ENCODE measurements at regions not wholly inside any gene's neighbourhood (a gene's known extent, or its start where the extent isn't known, plus 50 kb on each side); places are given as distances from the start of the nearest gene placed in this dataset.

DNA sequence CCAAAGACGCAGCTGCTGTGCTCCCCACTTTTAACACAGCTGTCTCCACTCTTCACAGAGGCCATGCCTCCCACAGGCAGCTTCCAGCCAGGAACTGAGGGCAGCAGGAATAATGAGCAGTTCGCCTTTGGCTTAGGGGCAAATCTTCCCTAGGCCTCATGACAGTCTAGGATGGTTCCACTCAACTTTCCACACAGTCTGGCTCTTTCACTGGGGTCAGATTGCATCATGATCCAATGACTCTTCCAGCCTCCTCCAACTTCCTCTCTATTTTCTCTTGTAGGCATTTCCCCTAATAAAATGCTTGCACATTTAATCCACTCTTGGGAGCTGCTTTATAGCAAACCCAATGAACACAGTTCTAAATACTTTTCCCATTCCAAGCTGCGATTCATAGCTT lies 271.6 kb upstream of the ATP2B1 start:
- in situ Hi-C loops (cut with HindIII; ENCODE audit: low sequenced_read_pairs): no loop called here
- no peak for DNase-seq (ENCODE audit: low spot score)

DNA sequence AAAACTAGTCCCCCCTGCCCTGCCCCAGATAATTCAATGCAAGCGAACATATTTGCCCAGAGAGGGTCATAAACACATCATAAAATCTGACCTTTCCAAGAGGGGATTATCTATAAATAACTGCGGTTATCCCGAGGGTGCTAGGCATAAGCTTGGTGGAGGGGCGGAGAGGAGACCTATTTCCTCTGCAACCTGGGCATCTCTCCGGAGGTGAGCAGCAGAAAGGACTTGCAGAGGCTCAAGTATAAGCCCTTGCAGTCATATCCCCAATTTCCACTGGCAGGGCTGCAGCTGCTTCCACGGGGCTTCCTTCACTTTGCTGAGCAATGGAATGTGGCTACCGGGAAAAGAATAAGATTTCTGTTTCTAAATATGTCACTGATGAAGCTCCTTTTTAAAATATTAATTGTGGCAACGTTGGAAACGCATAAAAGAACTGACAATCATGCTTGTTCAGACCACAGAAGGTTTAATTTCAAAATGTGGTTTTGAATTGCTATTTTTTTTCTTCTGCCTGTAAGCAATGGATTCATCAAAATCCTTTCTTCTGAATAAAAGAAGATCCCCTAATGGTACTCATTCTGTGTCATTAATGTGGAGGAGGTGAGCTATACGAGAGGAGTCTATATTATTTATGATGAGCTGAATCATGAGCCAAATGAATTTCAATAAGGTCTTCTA lies 268.9 kb upstream of the ATP2B1 start:
- in situ Hi-C loops (cut with HindIII; ENCODE audit: low sequenced_read_pairs): no loop called here
- no peak for DNase-seq (ENCODE audit: low spot score)

DNA sequence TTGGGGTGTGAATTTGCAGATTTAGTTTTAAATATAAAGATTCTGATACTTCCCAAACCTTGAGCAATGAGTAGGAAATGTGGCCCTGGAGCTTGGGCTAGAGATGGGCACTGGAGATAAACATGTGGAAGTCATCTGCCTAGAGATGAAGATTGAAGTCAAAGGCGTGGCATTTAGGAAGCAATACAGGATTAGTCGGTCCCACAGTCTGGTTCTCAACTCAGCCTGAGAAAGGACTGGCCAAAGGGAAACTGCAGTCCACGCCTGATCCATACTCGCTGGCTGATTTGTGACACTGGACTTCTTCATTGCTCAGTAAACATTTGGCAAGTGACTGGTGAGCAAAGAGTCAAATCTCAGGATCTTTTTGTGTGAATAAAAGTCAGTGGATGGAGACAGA lies 268.2 kb upstream of the ATP2B1 start:
- in situ Hi-C loops (cut with HindIII; ENCODE audit: low sequenced_read_pairs): no loop called here
- DNase-seq (ENCODE audit: low spot score): no peak

DNA sequence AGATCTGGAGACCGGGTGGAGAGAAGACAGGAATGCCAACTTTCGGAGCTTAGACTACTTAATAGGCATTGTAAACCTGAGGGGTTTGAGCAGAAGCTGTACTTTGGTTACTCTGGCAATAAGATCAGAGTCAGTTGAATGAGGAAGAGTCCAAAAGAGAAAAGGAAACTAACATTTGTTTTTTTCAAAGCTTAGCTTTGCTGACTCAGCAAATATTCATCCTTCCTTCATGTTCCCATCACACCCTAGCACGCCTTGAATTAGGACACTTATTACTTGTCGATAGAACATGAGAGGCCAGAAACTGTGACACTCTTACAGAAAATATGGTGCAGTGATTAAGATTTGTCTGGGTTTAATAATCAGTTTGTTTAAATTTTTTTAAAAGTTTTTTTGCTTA lies 266.9 kb upstream of the ATP2B1 start:
- DNase-seq (ENCODE audit: low spot score): no peak
- in situ Hi-C loops (cut with HindIII; ENCODE audit: low sequenced_read_pairs): no loop called here

DNA sequence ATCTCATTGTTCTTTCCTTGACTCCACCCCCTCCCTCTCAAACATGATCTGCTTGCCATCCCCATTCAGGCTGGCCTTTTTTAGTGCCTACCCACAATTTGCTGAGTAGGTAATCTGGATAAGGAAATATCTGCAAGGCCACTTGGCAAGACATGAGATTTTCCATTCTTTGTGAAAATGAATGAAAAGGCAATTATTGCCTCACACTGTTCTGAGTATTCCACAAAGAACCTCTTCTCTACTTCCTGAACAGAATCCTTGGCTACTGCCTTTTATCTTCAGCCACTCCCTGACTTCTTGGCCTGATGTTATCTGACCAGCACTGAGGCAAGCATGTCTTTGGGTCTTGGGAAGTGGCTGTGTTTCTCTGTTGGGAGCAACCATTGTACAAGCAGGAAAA lies 263.2 kb upstream of the ATP2B1 start:
- in situ Hi-C loops (cut with HindIII; ENCODE audit: low sequenced_read_pairs): no loop called here
- DNase-seq (ENCODE audit: low spot score): no peak

DNA sequence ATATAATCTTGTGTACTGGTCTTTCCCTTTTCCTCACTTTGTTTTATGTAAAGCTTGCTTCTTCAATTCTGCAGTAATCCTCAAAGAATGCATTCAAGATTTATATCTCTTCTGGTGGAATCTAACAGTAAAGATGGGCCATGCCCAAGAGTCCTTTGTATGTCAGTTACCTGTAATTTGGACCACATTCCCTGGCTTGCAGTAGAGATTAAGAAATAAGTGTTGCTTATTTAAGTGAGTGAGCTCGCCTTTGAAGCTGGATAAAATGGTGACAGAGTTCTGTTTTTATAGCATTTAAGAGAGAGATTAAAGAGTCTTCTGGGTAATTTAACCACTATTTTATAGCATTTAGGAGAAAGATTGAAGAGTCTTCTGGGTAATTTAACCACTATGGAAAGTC lies 262.1 kb upstream of the ATP2B1 start:
- in situ Hi-C loops (cut with HindIII; ENCODE audit: low sequenced_read_pairs): no loop called here
- no peak for DNase-seq (ENCODE audit: low spot score)

DNA sequence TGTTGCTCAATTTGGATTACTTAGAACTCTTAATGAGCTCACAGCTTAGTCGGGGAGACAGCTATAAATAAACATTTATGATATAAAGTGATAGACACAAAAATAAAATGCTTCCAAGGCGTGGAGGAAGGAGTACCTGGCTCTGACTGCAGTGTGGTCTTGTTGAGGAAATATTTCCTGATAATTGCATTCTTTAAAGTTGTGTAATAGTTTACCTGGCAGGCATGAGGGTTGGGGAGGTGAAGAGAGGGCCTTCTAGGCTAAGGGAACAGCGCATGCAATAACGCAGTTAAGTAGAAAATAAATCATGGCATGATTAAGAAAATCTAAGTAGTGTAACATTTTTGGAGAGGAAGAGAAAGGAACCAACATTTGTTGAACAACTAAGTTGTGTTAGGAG lies 260.5 kb upstream of the ATP2B1 start:
- in situ Hi-C loops (cut with HindIII; ENCODE audit: low sequenced_read_pairs): no loop called here
- DNase-seq (ENCODE audit: low spot score): no peak

DNA sequence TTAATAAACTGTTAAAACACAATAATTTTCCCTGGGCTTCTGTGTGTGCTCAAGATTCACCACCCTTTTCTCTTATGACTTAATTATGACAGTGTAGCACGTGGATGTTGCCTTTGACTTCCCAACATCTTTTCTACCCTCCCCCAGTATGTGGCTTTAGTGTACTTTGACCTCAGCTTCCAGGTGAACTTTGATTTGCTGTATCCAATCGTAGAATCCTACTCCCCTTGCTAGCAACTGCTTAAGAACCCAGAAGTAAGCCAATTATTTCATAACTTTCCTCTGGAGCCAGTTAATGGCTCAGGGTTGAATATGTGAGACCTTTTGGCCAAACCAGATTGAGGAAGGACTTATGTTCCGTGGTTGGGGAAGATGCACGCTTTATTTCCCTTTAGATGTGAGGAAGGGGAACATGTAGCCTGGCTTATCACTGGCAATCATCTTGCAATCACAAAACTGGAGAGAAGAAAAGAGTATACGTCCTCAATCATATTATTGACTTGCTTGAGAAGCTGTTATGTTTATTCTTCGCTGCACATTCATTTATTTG lies 259.6 kb upstream of the ATP2B1 start:
- DNase-seq (ENCODE audit: low spot score): no peak
- in situ Hi-C loops (cut with HindIII; ENCODE audit: low sequenced_read_pairs): no loop called here

DNA sequence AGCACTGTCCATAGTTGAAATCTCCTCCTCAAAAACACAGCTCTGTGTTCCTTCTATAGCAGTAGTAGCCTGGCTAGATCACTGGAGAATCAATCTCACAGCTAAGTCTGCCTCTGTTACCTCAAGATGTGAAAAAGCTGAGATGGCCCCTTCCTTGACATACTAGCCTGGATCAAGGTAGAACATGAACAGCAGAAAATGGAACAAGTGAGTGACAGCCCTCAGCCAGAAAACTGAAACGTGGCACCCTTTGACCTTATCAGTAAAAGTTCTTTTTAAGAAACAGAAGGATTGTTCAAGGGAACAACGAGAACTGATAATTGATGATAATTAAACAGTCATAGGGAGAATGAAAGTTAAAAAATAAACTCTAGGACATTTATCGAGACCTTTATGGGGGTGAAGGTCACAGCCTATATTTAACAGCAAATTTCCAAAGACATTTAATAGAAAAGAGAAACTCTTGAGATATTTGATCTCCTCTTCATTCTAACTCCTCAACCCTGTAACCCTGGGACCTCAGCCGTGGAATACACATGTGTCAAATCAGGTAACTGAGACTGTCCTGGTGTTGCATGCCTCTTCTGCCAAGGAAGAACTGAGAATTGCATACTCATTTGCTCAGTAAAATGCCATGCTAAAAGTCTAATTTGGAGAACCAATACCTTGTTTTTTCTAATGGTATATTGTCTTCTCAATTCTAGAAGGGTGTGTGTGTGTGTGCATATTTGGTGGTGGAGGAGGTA lies 258.0 kb upstream of the ATP2B1 start:
- in situ Hi-C loops (cut with HindIII; ENCODE audit: low sequenced_read_pairs): no loop called here

DNA sequence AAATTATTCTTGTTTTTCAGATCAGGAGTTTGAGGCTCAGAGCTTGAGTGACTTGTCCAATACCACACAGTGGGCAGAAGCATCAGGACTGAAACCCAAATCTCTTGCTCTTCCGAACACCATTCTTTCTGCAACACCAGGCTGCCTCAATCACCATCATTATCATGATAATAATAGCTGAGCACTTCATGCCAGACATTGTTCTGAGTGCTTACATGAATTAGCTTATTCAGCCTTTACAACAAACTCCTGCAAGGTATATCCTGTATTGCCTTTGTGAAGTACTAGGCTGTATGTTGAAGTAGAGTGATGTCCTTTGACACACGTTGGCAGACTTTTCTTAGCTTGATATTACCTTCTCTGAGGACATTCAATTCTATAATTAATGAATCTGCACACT lies 257.4 kb upstream of the ATP2B1 start:
- in situ Hi-C loops (cut with HindIII; ENCODE audit: low sequenced_read_pairs): no loop called here
- no peak for DNase-seq (ENCODE audit: low spot score)

More for the DNA sequence above, 258.0 kb upstream of the ATP2B1 start:
- DNase-seq (ENCODE audit: low spot score): no peak

DNA sequence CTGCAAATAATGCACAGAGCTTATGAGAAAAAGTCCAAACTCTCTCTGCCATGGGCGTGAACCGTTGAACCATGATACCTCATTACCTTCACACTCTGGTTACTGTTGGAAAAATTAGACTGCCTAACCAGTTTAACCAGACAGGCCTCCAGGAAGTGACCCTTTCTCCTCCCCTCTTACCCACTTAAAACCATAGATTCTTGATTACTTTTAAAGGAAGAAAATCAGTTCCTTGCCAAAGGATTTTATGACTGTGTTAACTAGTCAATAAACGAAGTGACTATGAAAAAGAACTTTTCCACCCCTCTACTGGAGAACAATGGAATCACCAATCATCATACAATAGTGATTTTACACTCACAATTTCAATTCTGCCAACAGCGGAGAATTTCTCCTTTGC lies 254.0 kb upstream of the ATP2B1 start:
- DNase-seq (ENCODE audit: low spot score): no peak
- in situ Hi-C loops (cut with HindIII; ENCODE audit: low sequenced_read_pairs): no loop called here

DNA sequence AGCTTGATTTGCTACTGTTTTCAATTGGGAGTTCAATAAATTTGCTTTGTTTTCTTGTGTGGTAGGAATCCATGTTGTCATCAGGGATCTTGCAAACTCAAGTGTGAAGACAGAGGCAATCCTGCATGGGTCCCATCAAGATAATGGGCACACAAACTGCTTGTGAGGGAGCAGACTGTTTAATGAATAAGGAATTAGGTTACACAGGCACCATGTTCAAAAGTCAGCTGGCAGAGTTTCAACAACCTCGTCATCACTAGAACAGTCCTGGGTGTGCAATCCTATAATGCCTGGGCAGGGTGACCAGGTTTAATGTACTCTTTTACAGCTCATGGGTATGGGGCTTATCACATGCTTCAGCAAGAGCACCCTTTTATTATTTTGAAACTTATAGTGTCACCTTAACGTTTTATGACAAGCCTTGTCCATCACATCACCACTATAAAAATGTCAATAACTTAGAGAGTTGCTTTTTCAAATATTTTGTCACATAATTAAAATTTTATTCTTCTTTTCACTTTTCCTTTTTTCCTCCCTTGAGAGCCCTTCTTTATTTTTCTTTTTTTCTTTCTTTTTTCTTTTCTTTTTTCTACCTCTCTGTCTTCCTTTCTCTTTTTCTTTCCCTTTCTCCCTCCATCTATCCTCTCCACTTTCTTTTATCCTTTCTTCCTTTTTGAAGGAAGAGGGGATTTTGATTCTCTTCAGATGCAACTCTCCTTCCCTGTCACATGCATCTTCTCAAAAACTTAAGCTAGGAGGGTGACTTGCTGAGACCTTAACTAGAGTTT lies 252.2 kb upstream of the ATP2B1 start:
- in situ Hi-C loops (cut with HindIII; ENCODE audit: low sequenced_read_pairs): no loop called here

DNA sequence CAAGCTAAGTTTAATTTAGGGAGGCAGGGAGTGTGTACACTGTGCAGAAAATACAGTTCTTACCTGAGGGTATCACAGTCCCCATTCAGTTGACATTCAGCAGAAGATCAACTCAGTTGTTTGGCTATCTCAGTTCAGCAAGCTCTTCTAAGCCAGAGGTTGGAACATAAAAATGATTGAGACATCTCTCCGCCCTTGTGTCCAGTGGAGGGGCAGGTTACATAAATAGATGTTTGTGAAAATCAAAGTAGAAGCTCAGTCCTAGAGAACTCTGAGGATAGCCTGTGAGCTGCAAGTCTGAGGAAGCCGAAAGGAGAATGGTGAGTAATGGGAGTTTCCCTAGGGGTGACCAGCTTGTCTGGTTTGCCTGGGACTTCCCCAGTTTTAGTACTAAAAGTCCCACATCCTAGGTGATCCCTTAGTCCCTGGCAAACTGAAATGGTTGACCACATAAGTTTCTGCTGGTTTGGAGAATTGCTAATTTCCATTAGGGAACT lies 251.4 kb upstream of the ATP2B1 start:
- no peak for DNase-seq (ENCODE audit: low spot score)
- in situ Hi-C loops (cut with HindIII; ENCODE audit: low sequenced_read_pairs): no loop called here

More for the DNA sequence above, 252.2 kb upstream of the ATP2B1 start:
- DNase-seq (ENCODE audit: low spot score): no peak

DNA sequence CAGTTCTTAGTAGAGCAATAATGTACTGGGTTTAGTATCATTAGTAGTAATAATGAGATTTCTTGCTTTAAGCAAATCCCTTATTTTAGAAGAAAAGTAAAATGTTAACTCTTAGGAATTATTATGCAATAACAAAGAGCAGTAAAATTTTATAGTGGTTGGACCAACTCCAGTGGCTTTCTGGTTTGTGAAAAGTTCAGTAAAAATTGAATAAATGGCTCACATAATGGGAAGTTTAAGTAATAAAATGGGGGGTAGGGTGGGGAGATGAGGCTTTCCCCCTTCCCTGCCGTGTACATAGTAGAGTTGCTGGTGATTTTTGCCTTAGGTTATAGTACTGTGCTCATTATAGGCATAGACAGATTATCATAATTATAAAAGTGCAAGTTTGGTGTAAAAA lies 250.5 kb upstream of the ATP2B1 start:
- no peak for DNase-seq (ENCODE audit: low spot score)
- in situ Hi-C loops (cut with HindIII; ENCODE audit: low sequenced_read_pairs): no loop called here

DNA sequence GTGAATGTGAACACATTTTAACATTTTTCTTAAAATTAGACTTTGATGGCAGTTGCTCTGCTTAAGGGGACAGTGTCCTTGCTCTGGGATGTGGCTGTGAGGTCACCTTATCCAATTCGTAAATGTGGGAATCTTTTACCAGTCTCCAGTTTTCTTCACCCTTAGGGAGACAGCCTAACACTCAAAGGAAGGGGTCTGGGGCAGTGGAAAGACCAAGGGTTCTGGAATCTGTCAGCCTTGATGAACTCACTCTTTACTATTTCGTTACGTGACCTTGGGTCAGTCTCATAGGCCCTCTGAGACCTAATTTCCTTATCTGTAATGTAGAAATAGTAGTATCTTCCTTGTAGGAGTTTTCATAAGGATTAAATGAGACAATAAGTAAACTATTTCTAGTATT lies 245.6 kb upstream of the ATP2B1 start:
- in situ Hi-C loops (cut with HindIII; ENCODE audit: low sequenced_read_pairs): no loop called here
- DNase-seq (ENCODE audit: low spot score): no peak

DNA sequence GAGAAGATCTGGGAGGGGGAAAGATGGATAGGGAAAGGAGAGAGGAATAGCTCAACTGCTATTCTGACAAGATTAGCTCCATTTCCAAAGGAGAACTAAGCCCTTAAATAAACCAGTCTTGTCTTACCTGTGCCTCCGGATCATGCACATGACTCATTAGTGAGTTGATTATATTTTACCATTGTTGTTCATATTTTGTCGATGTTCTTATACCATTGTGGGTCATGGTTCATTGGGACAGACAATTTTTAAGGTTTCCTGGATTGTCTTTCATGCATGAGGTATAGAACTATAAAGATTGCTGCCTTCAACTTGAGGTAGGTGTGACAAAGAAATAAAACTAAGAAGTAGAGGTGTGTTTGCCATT lies 243.0 kb upstream of the ATP2B1 start:
- in situ Hi-C loops (cut with HindIII; ENCODE audit: low sequenced_read_pairs): no loop called here

DNA sequence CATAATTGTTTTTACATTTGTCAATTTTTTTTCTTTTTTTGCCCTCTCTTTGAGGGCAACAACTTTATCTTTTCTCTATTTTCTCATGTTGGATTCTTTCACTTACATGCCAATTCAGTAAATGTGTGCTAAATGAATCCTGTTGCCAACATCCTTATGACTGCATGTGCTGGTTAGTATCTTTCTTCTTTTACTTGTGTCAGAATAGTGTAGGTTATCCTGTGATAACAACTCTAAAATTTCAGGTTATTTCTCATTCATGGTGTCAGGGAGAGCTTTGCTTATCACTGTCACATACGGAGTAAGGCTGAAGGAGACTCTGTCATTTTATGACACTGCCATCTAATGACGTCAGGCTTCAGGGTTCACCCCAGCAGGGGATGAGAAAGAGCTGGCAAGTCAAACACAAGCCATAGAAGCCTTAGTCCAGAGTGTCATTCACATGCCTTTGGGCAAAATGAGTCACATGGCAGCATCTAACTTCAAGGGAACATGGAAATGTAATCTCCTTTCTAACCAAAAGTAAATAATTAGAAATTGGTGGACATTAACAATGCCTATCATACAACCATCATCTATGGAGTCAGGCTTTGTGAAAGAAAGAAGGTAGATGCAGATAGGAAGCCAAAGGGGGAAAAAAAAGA lies 242.5 kb upstream of the ATP2B1 start:
- in situ Hi-C loops (cut with HindIII; ENCODE audit: low sequenced_read_pairs): no loop called here
- no peak for DNase-seq (ENCODE audit: low spot score)

More for the DNA sequence above, 243.0 kb upstream of the ATP2B1 start:
- no peak for DNase-seq (ENCODE audit: low spot score)

DNA sequence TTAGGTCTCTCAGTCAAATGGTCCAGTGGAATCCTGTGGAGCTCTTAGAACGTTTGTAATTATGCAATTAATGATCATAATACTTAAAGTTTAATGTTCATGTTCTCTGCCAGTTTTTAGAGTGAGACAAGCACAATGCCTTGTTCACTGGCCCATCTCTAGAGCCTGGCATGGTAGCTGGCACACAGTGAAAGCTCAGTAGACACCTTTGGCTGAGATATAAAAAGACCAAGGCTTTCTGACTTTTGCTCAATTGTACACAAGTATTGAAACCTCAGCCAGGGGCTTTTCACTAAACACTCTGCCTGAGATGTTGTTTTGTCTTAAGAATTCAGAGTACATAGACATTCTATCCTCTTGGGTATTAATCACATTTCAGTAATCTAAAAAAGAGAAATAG lies 241.8 kb upstream of the ATP2B1 start:
- in situ Hi-C loops (cut with HindIII; ENCODE audit: low sequenced_read_pairs): no loop called here
- DNase-seq (ENCODE audit: low spot score): peak; percentile 37

DNA sequence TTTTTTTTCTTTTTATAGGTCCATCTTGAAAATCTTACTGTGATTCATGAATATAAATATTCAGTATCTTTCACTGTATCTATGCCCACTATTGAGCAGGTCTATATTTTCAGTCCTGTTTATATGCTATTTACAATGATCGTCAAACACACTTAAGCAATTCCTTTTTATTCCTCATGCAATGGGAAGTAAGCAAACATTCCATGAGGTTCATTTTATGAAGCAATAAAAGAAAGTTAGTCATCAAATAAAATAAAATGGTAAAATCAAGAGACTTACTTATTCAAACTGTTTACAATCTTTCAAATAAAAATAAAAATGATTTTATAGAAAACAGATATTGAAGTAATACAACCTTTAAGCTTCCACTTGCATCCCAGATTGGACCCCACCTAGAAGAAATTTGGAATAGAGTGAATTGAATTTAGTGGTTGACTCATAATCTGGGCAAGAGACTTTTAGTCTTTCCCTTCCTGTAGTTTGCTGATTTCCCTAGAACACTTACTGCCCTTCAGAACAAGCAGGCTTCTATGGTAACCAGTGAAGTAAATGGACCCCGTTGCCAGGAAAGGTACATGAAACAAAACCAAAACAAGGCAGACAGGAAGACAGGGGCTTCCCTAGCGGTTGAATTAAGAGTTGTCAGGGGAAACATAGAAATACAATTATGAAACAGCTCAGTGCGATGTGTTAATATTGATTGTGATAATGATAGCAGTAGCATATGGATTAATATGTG lies 241.0 kb upstream of the ATP2B1 start:
- in situ Hi-C loops (cut with HindIII; ENCODE audit: low sequenced_read_pairs): no loop called here
- DNase-seq (ENCODE audit: low spot score): no peak
